Sigmoid colon (tissue), 6 donors: ENCODE measurements at regions not wholly inside any gene's neighbourhood (a gene's known extent, or its start where the extent isn't known, plus 50 kb on each side); places are given as distances from the start of the nearest gene placed in this dataset.

Source experiments
- DNase-seq: peaks from one replicate; pipeline ENCODE4 v3.0.0-alpha.2; 2019
- H3K27ac ChIP-seq, 4 donors: fragments of 200-600 bp; sonication (generic); one replicate each; pipeline ENCODE4 v1.5.1; 2016 to 2019; ENCODE audit warnings: mild to moderate bottlenecking in 1 of 4
- H3K27me3 ChIP-seq, 3 donors: fragments of 200-600 bp; sonication (generic); one replicate each; pipeline ENCODE4 v1.5.1; 2019; ENCODE audit warnings: mild to moderate bottlenecking in 1 of 3
- H3K36me3 ChIP-seq, 4 donors: fragments of 200-600 bp; sonication (generic); one replicate each; pipeline ENCODE4 v1.5.1; 2016 to 2019
- H3K4me1 ChIP-seq, 4 donors: fragments of 200-600 bp; sonication (generic); one replicate each; pipeline ENCODE4 v1.5.1; 2017 to 2019
- H3K4me3 ChIP-seq, 4 donors: fragments of 200-600 bp; sonication (generic); one replicate each; pipeline ENCODE4 v1.5.1; 2017 to 2019; ENCODE audit warnings: mild to moderate bottlenecking in 2 of 4, moderate library complexity in 1 of 4
- H3K9me3 ChIP-seq, 4 donors: fragments of 200-600 bp in 3 of 4; sonication (generic) in 3 of 4; one replicate each; pipeline versions ENCODE4 v1.5.1 to v1.6.1; 2013 to 2019
- CTCF ChIP-seq, 4 experiments: fragments of 450-650 bp in 3 of 4; fragments of 200-600 bp in 1 of 4; IDR thresholded peaks; one replicate each; pipeline ENCODE4 v1.5.1; 2016 to 2019; ENCODE audit warnings: antibody characterized with exemption in 4 of 4, mild to moderate bottlenecking in 3 of 4, moderate library complexity in 2 of 4
- EP300 ChIP-seq, 4 donors: sonication (generic); formaldehyde crosslinking; IDR thresholded peaks; one replicate each; pipeline ENCODE4 v1.6.1; 2017; ENCODE audit warnings: antibody characterized with exemption in 4 of 4
- POLR2A ChIP-seq, 2 donors: fragments of 450-650 bp; IDR thresholded peaks; one replicate each; pipeline ENCODE4 v1.6.1; 2016; ENCODE audit warnings: antibody characterized with exemption in 2 of 2, mild to moderate bottlenecking in 2 of 2, moderate library complexity in 2 of 2
- POLR2AphosphoS5 ChIP-seq, 4 donors: sonication (generic); formaldehyde crosslinking; IDR thresholded peaks; one replicate each; pipeline ENCODE4 v1.6.1; 2017; ENCODE audit warnings: antibody characterized with exemption in 4 of 4
- WGBS, 2 donors: extraction: QIAGEN DNeasy Blood & Tissue Kit; methylation state at CpG; one replicate each; pipeline ENCODE4 v1.1.7; 2013; 5-methylcytosine and 5-hydroxymethylcytosine counted together
- intact Hi-C: fragments of 100-400 bp; cut with DNase I; formaldehyde crosslinking; loops from one replicate; pipeline ENCODE4 v1.15.1; 2023
- donor health status: healthy with polysubstance abuse.
- donor health status: healthy.

GRCh38 chr3:78274475-78275065 is 1234.7 kb downstream of the ROBO2 start:
- intact Hi-C loops = no loop called here
- DNase-seq = no peak
- H3K27ac ChIP-seq = no peak overlapping the region
- H3K27me3 ChIP-seq = no peaks in the 10 kb centered on the region
- no peaks in the 10 kb centered on the region for H3K4me1 ChIP-seq
- no peaks in the 10 kb centered on the region for H3K9me3 ChIP-seq
- no peaks in the 10 kb centered on the region for H3K36me3 ChIP-seq
- WGBS, 2 donors = 80 to 85% methylated on average over 2 of the region's 2 CpGs
- TF ChIP-seq POLR2A (IDR thresholded peaks at IDR 0.05) (no peak), EP300 (IDR thresholded peaks at IDR 0.05) (no peak), CTCF (IDR thresholded peaks at IDR 0.05) (no peak), POLR2AphosphoS5 (IDR thresholded peaks at IDR 0.05) (no peak)
- no peak overlapping the region for H3K4me3 ChIP-seq

GRCh38 chr3:78275420-78275852 is 1235.5 kb downstream of the ROBO2 start:
- Histone ChIP-seq H3K9me3 (no peaks in the 10 kb centered on the region), H3K4me1 (no peaks in the 10 kb centered on the region), H3K27me3 (no peaks in the 10 kb centered on the region), H3K36me3 (no peaks in the 10 kb centered on the region), H3K27ac (no peak overlapping the region), H3K4me3 (no peak overlapping the region)
- TF ChIP-seq CTCF (IDR thresholded peaks at IDR 0.05) (no peak), EP300 (IDR thresholded peaks at IDR 0.05) (no peak), POLR2A (IDR thresholded peaks at IDR 0.05) (no peak), POLR2AphosphoS5 (IDR thresholded peaks at IDR 0.05) (no peak)
- intact Hi-C loops = no loop called here
- WGBS, 2 donors = 81 to 85% methylated on average over 3 of the region's 3 CpGs
- DNase-seq = no peak

GRCh38 chr3:78277220-78277619 is 1237.3 kb downstream of the ROBO2 start:
- no peak overlapping the region for H3K27ac ChIP-seq
- DNase-seq = no peak
- intact Hi-C loops = no loop called here
- WGBS, 2 donors = 84 to 92% methylated on average over 2 of the region's 2 CpGs
- H3K4me1 ChIP-seq = no peaks in the 10 kb centered on the region
- H3K36me3 ChIP-seq = no peaks in the 10 kb centered on the region
- TF ChIP-seq EP300 (IDR thresholded peaks at IDR 0.05) (no peak), POLR2A (IDR thresholded peaks at IDR 0.05) (no peak), CTCF (IDR thresholded peaks at IDR 0.05) (no peak), POLR2AphosphoS5 (IDR thresholded peaks at IDR 0.05) (no peak)
- no peaks in the 10 kb centered on the region for H3K9me3 ChIP-seq
- no peaks in the 10 kb centered on the region for H3K27me3 ChIP-seq
- no peak overlapping the region for H3K4me3 ChIP-seq

GRCh38 chr3:78277801-78278200 is 1237.9 kb downstream of the ROBO2 start:
- H3K4me3 ChIP-seq = no peak overlapping the region
- H3K4me1 ChIP-seq = no peaks in the 10 kb centered on the region
- no peaks in the 10 kb centered on the region for H3K27me3 ChIP-seq
- DNase-seq = no peak
- no peak overlapping the region for H3K27ac ChIP-seq
- H3K9me3 ChIP-seq = no peaks in the 10 kb centered on the region
- intact Hi-C loops = no loop called here
- no peak for TF ChIP-seq CTCF (IDR thresholded peaks at IDR 0.05)
- no peak for TF ChIP-seq EP300 (IDR thresholded peaks at IDR 0.05)
- TF ChIP-seq POLR2A (IDR thresholded peaks at IDR 0.05) = no peak
- TF ChIP-seq POLR2AphosphoS5 (IDR thresholded peaks at IDR 0.05) = no peak
- no peaks in the 10 kb centered on the region for H3K36me3 ChIP-seq

- TF ChIP-seq EP300 (IDR thresholded peaks at IDR 0.05) (no peak), POLR2A (IDR thresholded peaks at IDR 0.05) (no peak), POLR2AphosphoS5 (IDR thresholded peaks at IDR 0.05) (no peak), CTCF (IDR thresholded peaks at IDR 0.05) (no peak)
- Histone ChIP-seq H3K27me3 (no peaks in the 10 kb centered on the region), H3K4me3 (no peak overlapping the region), H3K36me3 (no peaks in the 10 kb centered on the region), H3K9me3 (no peaks in the 10 kb centered on the region), H3K27ac (no peak overlapping the region), H3K4me1 (no peaks in the 10 kb centered on the region)
- 67 to 71% methylated on average over 3 of the region's 3 CpGs for WGBS, 2 donors
- no peak for DNase-seq
- intact Hi-C loops = no loop called here
Observed at GRCh38 chr3:78279091-78279490, 1239.2 kb downstream of the ROBO2 start.
